HG03097 (cell line): ENCODE measurements at regions not wholly inside any gene's neighbourhood (a gene's known extent, or its start where the extent isn't known, plus 50 kb on each side); places are given as distances from the start of the nearest gene placed in this dataset.
"Not testable (repeated sequence)": the region's sequence is repeated elsewhere in the genome, so short reads cannot be mapped to it uniquely, and the experiment has no call there.

Experiments used
- ATAC-seq: cut with Tn5 transposase; IDR thresholded peaks from one replicate; pipeline ENCODE4 v1.9.1; 2021; ENCODE audit not compliant: unreplicated experiment, low FRiP score

- ATAC-seq: not testable (repeated sequence)
These were observed 202.4 kb downstream of the USP22 start for GRCh38 chr17:20840453-20840852.

- not testable (repeated sequence) for ATAC-seq
These were observed 201.6 kb downstream of the USP22 start for GRCh38 chr17:20840987-20841865.

DNA sequence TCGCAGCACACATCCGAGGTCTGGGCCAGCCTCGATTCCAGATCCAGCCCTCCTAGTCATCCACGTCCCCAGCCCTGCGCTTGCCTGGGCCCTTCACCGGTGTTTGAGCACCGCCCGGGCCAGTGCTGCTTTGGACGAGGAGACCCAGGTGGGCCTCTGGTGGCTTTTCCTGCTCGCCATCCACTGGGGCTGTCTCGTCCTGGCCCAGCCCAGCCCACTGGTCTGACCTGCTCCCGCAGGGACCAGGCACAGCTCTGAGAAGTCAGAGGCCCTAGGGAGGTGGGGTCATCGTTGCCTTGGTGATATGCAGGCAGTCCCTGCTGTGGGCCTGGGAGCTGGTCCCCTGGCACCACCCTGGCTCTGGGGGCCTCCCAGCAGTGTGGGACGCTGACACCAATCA is 200.8 kb downstream of the USP22 start:
- not testable (repeated sequence) for ATAC-seq

- ATAC-seq: not testable (repeated sequence)
These were observed 199.6 kb downstream of the USP22 start for GRCh38 chr17:20843261-20843660.

DNA sequence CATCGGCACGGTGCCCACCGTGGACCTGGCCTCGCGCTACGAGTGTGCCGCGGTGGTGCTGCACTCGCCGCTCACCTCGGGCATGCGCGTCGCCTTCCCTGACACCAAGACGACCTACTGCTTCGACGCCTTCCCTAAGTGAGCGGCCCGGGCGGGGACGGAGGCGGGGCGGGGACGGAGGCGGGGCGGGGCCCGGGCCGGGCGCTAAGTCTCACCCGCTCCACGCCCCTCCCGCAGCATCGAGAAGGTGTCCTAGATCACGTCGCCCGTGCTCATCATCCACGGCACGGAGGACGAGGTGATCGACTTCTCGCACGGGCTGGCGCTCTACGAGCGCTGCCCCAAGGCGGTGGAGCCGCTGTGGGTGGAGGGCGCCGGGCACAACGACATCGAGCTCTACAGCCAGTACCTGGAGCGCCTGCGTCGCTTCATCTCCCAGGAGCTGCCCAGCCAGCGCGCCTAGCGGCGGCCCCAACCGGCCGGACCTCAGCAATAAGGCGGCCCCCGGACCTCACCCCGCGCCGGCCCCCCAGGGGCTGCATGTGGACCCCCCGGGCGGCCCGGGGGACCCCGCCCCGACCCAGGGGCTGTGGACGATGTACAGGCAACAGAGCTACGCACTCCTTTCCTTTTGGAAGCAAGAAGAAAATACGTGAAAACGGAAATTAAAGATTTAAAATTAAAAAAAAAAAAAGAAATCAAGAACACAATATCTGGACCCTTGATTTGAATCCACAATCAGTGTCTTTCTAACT is 198.8 kb downstream of the USP22 start:
- not testable (repeated sequence) for ATAC-seq

DNA sequence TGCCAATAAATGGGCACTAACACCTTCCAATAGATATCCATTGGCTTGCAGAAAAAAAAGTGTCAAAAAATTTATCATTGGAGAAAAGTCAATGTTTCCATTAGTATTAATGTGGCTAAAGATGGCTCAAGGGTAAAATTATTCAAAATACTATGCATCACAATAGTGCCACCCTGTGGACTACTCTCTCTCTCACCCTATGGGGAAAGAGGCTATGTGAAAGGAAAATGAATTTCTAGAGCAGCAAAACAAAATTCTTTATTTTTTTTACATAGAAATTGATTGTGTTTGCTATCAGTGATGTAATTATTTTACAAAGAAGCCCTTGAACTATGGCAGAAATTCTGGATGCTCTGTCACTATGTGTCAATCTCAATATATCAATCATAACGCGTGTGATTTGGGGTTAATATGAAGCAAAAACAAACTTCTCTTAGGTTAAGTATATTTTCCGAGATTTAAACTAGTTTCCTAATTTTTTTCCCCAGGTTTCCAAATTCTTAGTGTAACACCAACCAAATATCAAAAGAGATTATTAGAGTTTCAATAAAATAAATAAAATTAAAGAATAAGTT is 193.9 kb downstream of the USP22 start:
- ATAC-seq: not testable (repeated sequence)

DNA sequence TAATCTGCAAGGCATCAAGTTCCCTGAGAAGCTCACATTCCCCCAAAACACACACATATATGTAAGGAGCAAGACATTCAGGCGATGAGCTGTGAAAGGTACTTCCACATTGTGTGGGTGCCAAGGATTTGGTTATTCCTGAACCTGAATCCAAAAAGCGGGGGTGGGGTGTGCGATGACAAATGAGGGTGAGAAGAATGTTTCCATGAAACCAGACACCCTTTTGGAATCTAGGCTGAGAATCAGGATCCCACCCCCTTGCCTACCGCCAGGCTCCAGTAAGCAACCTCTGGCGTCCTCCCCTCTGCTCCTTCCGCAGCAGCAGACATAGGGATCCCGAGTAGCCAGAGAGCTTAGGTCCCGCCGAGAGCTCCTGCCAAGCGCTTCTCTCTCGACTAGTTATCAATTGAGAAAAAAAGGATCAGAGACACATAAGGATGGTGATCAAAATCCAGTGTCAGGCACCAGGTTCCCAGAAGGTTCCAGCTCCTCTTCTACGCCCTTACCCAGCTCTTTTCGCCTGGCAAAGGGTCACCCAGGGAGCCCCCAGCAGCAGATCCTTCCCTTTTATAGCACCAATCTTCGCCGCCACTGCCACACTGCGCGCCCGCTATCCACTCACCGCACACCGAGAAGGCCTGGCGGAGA is 191.1 kb downstream of the USP22 start:
- not testable (repeated sequence) for ATAC-seq

DNA sequence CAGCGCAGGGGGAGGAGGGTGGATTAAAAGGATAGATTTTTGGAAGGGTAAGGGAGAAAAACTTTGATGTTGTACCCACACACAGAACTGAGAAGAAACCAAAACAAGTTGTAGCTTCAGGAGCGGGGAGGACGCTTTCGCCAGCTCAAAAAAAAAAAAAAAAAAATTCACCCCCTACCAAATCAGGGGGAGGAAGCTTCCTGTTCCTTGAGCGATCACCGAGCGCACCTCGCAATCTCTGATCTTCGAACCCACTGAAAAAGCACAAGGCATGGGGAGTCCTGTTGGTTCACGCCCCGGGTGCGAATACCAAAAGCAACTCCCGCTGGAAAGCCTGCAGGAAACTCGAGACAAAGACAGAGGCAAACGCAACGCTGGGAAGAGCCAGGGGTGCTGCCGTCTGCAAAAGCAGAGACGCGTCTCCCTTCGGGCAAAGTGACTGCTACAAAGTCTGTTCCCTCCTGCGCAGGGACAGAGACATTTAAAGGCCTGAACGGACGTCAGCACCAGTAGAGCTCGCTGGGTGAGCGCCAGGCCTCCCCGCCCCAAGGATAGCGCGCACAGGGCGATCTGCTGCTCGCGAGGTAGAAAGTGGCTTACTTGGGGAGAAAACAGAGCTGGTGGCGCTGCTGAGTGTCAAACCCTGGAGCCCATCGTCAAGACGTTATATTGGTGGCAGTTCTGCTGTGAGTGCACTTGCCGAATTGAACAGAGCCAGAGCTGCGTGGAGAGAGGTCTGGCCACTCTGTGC is 190.4 kb downstream of the USP22 start:
- no peak for ATAC-seq

DNA sequence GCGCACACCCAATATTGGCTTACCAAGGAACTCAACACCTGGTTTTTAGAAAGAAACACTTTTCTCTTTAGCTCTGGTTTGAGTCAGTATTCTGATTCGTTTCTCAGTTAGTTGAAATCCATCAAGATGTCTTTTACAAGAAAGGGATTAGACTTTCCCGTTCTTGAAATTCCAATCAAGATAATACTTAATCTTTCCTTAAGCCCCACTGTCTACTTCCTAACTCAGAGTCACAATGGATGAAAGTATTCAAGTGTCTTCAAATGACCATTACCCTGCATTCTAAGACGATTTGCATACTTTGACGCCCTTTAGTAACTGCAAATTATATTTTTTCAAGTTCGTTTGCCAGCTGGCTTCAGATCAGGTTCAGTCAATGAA is 189.8 kb downstream of the USP22 start:
- ATAC-seq: no peak

DNA sequence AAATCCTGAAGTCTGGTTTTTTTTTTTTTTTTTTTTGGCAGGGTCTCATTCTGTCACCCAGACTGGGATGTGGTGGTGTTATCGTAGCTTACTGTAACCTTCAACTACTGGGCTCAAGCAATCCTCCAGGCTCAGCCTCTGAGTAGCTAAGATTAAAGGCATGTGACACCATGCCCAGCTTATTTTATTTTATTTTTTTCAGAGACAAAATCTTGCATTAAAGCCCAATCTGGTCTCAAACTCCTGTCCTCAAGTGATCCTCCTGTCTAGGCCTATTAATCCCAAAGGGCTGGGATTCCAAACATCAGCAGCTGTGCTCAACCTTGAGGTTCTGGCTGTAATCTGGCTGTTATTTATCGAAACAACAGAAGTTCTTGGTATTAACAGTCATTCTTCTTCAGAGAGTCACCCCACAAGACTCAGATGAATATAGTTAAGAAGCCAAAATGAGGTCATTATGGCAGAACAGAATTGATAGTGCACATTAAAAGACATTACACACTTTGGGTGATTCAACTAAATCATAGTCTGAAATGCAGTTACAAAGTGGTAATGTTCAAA is 186.8 kb downstream of the USP22 start:
- not testable (repeated sequence) for ATAC-seq

DNA sequence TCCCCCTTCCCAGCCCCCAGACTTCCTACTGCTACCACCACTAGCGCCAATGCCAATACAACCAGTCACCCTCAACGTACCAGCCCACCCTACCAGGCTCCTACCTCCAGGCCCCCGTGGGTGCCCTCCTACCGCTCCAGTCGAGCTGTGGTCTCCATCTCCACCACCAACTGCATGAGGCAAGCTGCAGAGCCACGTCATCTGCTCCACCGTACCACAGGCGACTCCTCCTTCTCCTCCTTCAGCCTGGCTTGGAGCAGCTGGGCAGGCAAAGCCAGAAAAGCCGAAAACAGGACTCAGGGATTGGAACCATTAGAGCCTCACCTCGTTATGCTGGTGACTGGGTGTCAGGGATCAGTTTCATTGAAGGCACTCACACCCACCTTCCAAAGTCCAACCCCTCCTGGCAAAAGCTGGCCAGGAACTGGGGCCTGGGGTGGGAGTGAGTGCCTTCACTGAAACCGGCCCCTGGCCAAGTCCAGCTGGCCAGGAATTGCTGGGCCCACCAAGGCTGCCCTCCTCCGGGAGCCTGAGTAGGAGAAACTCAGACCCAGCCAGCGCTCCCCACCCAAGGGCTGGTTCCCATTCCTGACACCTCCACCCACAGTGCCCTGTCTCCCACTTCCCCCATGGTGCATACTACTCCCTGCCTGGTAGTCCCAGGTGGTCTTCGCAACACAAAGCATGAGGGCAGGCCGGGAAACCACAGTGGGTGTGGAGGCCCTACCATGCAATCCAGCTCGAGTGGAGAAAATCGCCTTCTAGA is 176.2 kb downstream of the USP22 start:
- ATAC-seq: not testable (repeated sequence)

- not testable (repeated sequence) for ATAC-seq
These were observed 175.3 kb downstream of the USP22 start for GRCh38 chr17:20867436-20867937.

- ATAC-seq: not testable (repeated sequence)
These were observed 174.7 kb downstream of the USP22 start for GRCh38 chr17:20867938-20868661.

- ATAC-seq: not testable (repeated sequence)
These were observed 174.2 kb downstream of the USP22 start for GRCh38 chr17:20868662-20869007.

DNA sequence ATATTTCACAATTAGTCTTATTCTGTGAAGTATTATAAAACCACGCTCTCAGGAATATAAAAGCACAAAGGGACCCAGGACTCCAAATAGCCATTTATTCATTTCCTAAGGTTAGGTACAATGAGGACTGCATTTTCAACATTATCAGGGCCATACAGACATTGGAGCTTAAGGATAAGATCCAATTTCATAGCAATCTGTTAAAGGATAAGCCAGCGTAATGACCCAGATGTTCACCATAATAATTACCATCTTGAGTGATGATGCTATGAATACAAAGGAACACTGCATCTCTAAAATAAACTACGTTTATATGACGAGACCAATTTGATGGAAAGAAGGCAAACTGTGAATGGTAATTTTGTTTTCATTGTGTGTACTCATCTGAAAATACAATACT is 169.6 kb downstream of the USP22 start:
- ATAC-seq: not testable (repeated sequence)

DNA sequence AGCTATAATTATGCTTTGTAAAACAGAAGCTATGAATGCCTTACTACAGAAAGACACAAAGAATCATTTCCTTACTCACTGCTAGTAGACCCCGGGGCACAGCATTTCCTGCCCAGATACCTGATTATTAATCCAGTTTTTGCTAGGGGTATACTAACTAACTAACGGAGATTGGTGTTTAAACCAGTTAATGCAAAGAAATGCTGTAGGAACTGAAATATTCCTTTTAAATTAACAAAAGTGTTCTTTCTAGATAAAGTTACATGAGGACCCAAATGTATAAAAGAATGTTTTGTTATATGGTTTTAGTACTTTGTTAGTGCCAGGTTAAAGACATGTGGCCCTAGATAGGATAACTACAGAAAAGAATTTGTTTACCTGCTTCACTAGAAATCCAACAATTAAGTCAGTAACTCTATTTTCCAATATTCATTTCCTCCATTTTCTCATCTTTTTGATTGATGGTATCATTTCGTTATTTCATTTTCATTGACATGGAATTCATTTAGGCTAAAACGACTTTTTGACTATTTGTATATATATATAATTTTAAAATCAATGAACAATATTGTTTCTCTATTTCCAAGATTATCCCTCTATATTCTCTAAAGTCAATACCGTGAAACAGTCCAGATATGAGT is 169.0 kb downstream of the USP22 start:
- ATAC-seq: not testable (repeated sequence)

- not testable (repeated sequence) for ATAC-seq
These were observed 165.4 kb downstream of the USP22 start for GRCh38 chr17:20877384-20877783.

DNA sequence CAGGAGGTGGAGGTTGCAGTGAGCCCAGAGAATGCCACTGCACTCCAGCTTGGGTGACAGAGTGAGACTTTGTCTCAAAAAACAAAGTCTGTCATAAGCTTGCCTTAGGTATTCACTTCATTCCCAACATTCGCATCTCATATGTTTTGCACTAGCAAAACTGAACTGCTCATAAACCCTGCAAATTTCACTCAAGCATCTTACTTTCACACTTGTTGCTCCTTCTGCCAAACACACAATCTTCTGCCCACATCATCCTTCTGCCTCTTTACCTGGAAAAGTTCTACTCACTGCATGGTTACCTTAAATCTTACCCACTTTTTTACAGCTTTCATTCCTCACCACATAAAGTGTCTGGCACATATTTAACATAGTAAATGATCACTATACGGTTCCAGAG is 152.5 kb downstream of the USP22 start:
- no peak for ATAC-seq
